GM19455 (cell line): ENCODE measurements at regions not wholly inside any gene's neighbourhood (a gene's known extent, or its start where the extent isn't known, plus 50 kb on each side); places are given as distances from the start of the nearest gene placed in this dataset.
A peak's percentile ranks its signal among the peaks of the same experiment; 100 is the strongest.

ENCODE experiments used
- ATAC-seq: cut with Tn5 transposase; IDR thresholded peaks from one replicate; pipeline ENCODE4 v1.9.1; 2021; ENCODE audit not compliant: unreplicated experiment

- no peak for ATAC-seq
Observed at GRCh38 chr7:118298771-118299170, 74.3 kb downstream of the ANKRD7 start.

GRCh38 chr7:118300177-118300576 lies 75.7 kb downstream of the ANKRD7 start:
- ATAC-seq: no peak

- ATAC-seq: no peak
Observed at GRCh38 chr7:118304100-118304499, 79.6 kb downstream of the ANKRD7 start.

GRCh38 chr7:118305671-118306070 lies 81.2 kb downstream of the ANKRD7 start:
- ATAC-seq: no peak

GRCh38 chr7:118306771-118307170 lies 82.3 kb downstream of the ANKRD7 start:
- ATAC-seq: no peak

- peak; percentile 70 for ATAC-seq
Observed at GRCh38 chr7:118311121-118311836, 86.8 kb downstream of the ANKRD7 start.

GRCh38 chr7:118312051-118312450 lies 87.5 kb downstream of the ANKRD7 start:
- no peak for ATAC-seq

GRCh38 chr7:118312966-118313365 lies 88.5 kb downstream of the ANKRD7 start:
- ATAC-seq: peak; percentile 54

GRCh38 chr7:118324790-118325449 lies 100.4 kb downstream of the ANKRD7 start:
- no peak for ATAC-seq

- no peak for ATAC-seq
Observed at GRCh38 chr7:118325450-118325808, 100.9 kb downstream of the ANKRD7 start.

- no peak for ATAC-seq
Observed at GRCh38 chr7:118327174-118327573, 102.7 kb downstream of the ANKRD7 start.

- no peak for ATAC-seq
Observed at GRCh38 chr7:118328505-118329211, 104.2 kb downstream of the ANKRD7 start.

GRCh38 chr7:118330388-118330787 lies 105.9 kb downstream of the ANKRD7 start:
- no peak for ATAC-seq

GRCh38 chr7:118346748-118347147 lies 122.2 kb downstream of the ANKRD7 start:
- no peak for ATAC-seq

GRCh38 chr7:118349604-118350003 lies 125.1 kb downstream of the ANKRD7 start:
- ATAC-seq: no peak

GRCh38 chr7:118350260-118350659 lies 125.8 kb downstream of the ANKRD7 start:
- ATAC-seq: no peak

- no peak for ATAC-seq
Observed at GRCh38 chr7:118352867-118353453, 128.5 kb downstream of the ANKRD7 start.

- no peak for ATAC-seq
Observed at GRCh38 chr7:118366363-118366762, 141.9 kb downstream of the ANKRD7 start.

- no peak for ATAC-seq
Observed at GRCh38 chr7:118368958-118369357, 144.5 kb downstream of the ANKRD7 start.

GRCh38 chr7:118369987-118370386 lies 145.5 kb downstream of the ANKRD7 start:
- ATAC-seq: no peak

GRCh38 chr7:118372530-118372929 lies 148.0 kb downstream of the ANKRD7 start:
- no peak for ATAC-seq

GRCh38 chr7:118389629-118390028 lies 165.1 kb downstream of the ANKRD7 start:
- no peak for ATAC-seq
